GM23338 (cell line): ENCODE measurements at regions not wholly inside any gene's neighbourhood (a gene's known extent, or its start where the extent isn't known, plus 50 kb on each side); places are given as distances from the start of the nearest gene placed in this dataset.

ENCODE experiments used
- ATAC-seq: fragments of 200-7000 bp; cut with Tn5 transposase; 3 replicates; pipeline ENCODE4 v1.9.1; 2020
- DNase-seq: peaks from one replicate; pipeline ENCODE4 v3.0.0-alpha.2; 2015; ENCODE audit warnings: low spot score
- H2AFZ ChIP-seq: fragments of 200-600 bp; sonication (generic); 2 replicates; pipeline ENCODE4 v1.8.0; 2016; ENCODE audit warnings: antibody characterized with exemption, mild to moderate bottlenecking, moderate library complexity
- H3F3A ChIP-seq: fragments of 200-600 bp; sonication (generic); replicated peaks from 2 replicates; pipeline ENCODE4 v1.8.0; 2017; ENCODE audit warnings: antibody characterized with exemption, mixed run types, low read depth
- H3K27ac ChIP-seq: fragments of 200-600 bp; sonication (generic); 2 replicates; pipeline ENCODE4 v1.6.1; 2016; ENCODE audit warnings: low read depth
- H3K27me3 ChIP-seq: fragments of 200-600 bp; sonication (generic); 2 replicates; pipeline ENCODE4 v1.8.0; 2016; ENCODE audit warnings: mild to moderate bottlenecking, mixed run types, moderate library complexity; ENCODE audit not compliant: insufficient read depth
- H3K36me3 ChIP-seq: fragments of 200-600 bp; sonication (generic); 2 replicates; pipeline ENCODE4 v1.8.0; 2016; ENCODE audit warnings: mild to moderate bottlenecking; ENCODE audit not compliant: insufficient read depth
- H3K4me1 ChIP-seq: fragments of 200-600 bp; sonication (generic); 2 replicates; pipeline ENCODE4 v1.8.0; 2016; ENCODE audit warnings: mild to moderate bottlenecking, moderate library complexity; ENCODE audit not compliant: insufficient read depth
- H3K4me2 ChIP-seq: fragments of 200-600 bp; sonication (generic); 2 replicates; pipeline ENCODE4 v1.7.1; 2017; ENCODE audit warnings: mixed run types
- H3K4me3 ChIP-seq: fragments of 200-600 bp; sonication (generic); 2 replicates; pipeline ENCODE4 v1.6.1; 2016; ENCODE audit warnings: mixed run types
- H3K79me2 ChIP-seq: fragments of 200-600 bp; sonication (generic); replicated peaks from 2 replicates; pipeline ENCODE4 v1.8.0; 2017; ENCODE audit warnings: mild to moderate bottlenecking; ENCODE audit not compliant: insufficient read depth
- H3K9me2 ChIP-seq: fragments of 200-600 bp; sonication (generic); 2 replicates; pipeline ENCODE4 v1.8.0; 2017; ENCODE audit not compliant: insufficient read depth
- H4K20me1 ChIP-seq: fragments of 200-600 bp; sonication (generic); replicated peaks from 2 replicates; pipeline ENCODE4 v1.8.0; 2017; ENCODE audit warnings: mild to moderate bottlenecking; ENCODE audit not compliant: insufficient read depth
- H3K27ac Mint-ChIP-seq: 2 replicates; pipeline ENCODE4 v1.8.0; 2020; ENCODE audit warnings: inconsistent platforms, mild to moderate bottlenecking, moderate library complexity, mixed read lengths
- H3K27me3 Mint-ChIP-seq: 3 replicates; pipeline ENCODE4 v1.8.0; 2022; ENCODE audit warnings: low read depth, mild to moderate bottlenecking, moderate library complexity, mixed read lengths, inconsistent platforms; ENCODE audit not compliant: insufficient read depth, poor library complexity
- H3K36me3 Mint-ChIP-seq: 3 replicates; pipeline ENCODE4 v1.8.0; 2021; ENCODE audit warnings: low read depth, mild to moderate bottlenecking, inconsistent platforms, moderate library complexity, mixed read lengths
- H3K4me1 Mint-ChIP-seq: 3 replicates; pipeline ENCODE4 v1.8.0; 2020; ENCODE audit warnings: mild to moderate bottlenecking, inconsistent platforms, mixed read lengths
- H3K4me3 Mint-ChIP-seq: 3 replicates; pipeline ENCODE4 v1.8.0; 2021; ENCODE audit warnings: moderate library complexity, mild to moderate bottlenecking, inconsistent platforms, mixed read lengths
- H3K9me3 Mint-ChIP-seq: 3 replicates; pipeline ENCODE4 v1.8.0; 2020; ENCODE audit warnings: moderate library complexity, mild to moderate bottlenecking, inconsistent platforms, mixed read lengths
- CREB1 ChIP-seq: fragments of 250-450 bp; sonication (Bioruptor Pico); IDR thresholded peaks from 2 replicates; pipeline ENCODE4 v1.5.0; 2020; ENCODE audit warnings: low read depth, mild to moderate bottlenecking, moderate library complexity
- CTCF ChIP-seq, 2 experiments: fragments of 200-600 bp in 1 of 2; sonication (generic) in 1 of 2; conservative IDR thresholded peaks; 2 replicates each; pipeline versions ENCODE4 v1.5.1 to v1.6.1; 2016 to 2017; ENCODE audit warnings: antibody characterized with exemption in 2 of 2, low read depth in 2 of 2, mild to moderate bottlenecking in 2 of 2, moderate library complexity in 1 of 2
- EZH2 ChIP-seq: fragments of 200-600 bp; sonication (generic); IDR thresholded peaks from one replicate; pipeline ENCODE4 v1.8.0; 2017; ENCODE audit warnings: antibody characterized with exemption, mild to moderate bottlenecking, low read depth; ENCODE audit not compliant: unreplicated experiment
- EZH2phosphoT487 ChIP-seq: fragments of 200-600 bp; sonication (generic); IDR thresholded peaks from one replicate; pipeline ENCODE4 v1.8.1; 2018; ENCODE audit warnings: antibody characterized with exemption; ENCODE audit not compliant: unreplicated experiment
- JUNB ChIP-seq: IDR thresholded peaks from one replicate; pipeline ENCODE4 v1.6.1; 2016; ENCODE audit warnings: antibody characterized with exemption; ENCODE audit not compliant: unreplicated experiment
- NANOG ChIP-seq: IDR thresholded peaks from 2 replicates; pipeline ENCODE4 v1.6.1; 2016; ENCODE audit warnings: antibody characterized with exemption, borderline replicate concordance
- POLR2AphosphoS5 ChIP-seq: IDR thresholded peaks from 2 replicates; pipeline ENCODE4 v1.6.1; 2016; ENCODE audit warnings: antibody characterized with exemption, low read depth
- REST ChIP-seq: IDR thresholded peaks from one replicate; pipeline ENCODE4 v1.6.1; 2018; ENCODE audit warnings: antibody characterized with exemption; ENCODE audit not compliant: unreplicated experiment
- ZNF114 ChIP-seq: fragments of 250-450 bp; sonication (Bioruptor Pico); IDR thresholded peaks from 2 replicates; pipeline ENCODE4 v1.5.0; 2020; ENCODE audit warnings: mild to moderate bottlenecking, moderate library complexity
- ZNF331 ChIP-seq: fragments of 250-450 bp; sonication (Bioruptor Pico); IDR thresholded peaks from 2 replicates; pipeline ENCODE4 v1.5.0; 2020; ENCODE audit warnings: low read depth, mild to moderate bottlenecking, moderate library complexity
- TF ChIP-seq, protein P1 (sequence below): fragments of 250-450 bp; sonication (Bioruptor Pico); IDR thresholded peaks from 2 replicates; pipeline ENCODE4 v1.5.0; 2020; ENCODE audit warnings: mild to moderate bottlenecking, moderate library complexity

DNA sequence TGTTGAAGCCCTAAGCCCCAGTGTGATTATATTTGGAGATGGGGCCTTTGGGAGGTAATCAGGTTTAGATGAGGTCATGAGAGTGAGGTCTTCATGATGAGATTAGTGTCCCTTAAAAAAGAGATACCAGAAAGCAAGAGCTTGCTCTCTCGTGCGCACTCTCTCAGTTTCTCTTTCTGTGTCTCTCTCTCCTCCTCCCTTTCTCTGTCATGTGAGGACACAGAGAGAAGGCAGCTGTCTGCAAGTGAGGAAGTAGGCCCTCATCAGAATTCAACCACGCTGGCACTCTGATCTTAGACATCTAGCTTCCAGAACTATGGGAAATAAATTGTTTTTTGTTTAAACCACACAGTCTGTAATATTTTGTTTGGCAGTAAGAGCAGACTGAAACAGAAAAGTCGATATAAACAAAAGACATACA lies 180.5 kb downstream of the IBTK start (continued):
- TF ChIP-seq, protein P1, sequence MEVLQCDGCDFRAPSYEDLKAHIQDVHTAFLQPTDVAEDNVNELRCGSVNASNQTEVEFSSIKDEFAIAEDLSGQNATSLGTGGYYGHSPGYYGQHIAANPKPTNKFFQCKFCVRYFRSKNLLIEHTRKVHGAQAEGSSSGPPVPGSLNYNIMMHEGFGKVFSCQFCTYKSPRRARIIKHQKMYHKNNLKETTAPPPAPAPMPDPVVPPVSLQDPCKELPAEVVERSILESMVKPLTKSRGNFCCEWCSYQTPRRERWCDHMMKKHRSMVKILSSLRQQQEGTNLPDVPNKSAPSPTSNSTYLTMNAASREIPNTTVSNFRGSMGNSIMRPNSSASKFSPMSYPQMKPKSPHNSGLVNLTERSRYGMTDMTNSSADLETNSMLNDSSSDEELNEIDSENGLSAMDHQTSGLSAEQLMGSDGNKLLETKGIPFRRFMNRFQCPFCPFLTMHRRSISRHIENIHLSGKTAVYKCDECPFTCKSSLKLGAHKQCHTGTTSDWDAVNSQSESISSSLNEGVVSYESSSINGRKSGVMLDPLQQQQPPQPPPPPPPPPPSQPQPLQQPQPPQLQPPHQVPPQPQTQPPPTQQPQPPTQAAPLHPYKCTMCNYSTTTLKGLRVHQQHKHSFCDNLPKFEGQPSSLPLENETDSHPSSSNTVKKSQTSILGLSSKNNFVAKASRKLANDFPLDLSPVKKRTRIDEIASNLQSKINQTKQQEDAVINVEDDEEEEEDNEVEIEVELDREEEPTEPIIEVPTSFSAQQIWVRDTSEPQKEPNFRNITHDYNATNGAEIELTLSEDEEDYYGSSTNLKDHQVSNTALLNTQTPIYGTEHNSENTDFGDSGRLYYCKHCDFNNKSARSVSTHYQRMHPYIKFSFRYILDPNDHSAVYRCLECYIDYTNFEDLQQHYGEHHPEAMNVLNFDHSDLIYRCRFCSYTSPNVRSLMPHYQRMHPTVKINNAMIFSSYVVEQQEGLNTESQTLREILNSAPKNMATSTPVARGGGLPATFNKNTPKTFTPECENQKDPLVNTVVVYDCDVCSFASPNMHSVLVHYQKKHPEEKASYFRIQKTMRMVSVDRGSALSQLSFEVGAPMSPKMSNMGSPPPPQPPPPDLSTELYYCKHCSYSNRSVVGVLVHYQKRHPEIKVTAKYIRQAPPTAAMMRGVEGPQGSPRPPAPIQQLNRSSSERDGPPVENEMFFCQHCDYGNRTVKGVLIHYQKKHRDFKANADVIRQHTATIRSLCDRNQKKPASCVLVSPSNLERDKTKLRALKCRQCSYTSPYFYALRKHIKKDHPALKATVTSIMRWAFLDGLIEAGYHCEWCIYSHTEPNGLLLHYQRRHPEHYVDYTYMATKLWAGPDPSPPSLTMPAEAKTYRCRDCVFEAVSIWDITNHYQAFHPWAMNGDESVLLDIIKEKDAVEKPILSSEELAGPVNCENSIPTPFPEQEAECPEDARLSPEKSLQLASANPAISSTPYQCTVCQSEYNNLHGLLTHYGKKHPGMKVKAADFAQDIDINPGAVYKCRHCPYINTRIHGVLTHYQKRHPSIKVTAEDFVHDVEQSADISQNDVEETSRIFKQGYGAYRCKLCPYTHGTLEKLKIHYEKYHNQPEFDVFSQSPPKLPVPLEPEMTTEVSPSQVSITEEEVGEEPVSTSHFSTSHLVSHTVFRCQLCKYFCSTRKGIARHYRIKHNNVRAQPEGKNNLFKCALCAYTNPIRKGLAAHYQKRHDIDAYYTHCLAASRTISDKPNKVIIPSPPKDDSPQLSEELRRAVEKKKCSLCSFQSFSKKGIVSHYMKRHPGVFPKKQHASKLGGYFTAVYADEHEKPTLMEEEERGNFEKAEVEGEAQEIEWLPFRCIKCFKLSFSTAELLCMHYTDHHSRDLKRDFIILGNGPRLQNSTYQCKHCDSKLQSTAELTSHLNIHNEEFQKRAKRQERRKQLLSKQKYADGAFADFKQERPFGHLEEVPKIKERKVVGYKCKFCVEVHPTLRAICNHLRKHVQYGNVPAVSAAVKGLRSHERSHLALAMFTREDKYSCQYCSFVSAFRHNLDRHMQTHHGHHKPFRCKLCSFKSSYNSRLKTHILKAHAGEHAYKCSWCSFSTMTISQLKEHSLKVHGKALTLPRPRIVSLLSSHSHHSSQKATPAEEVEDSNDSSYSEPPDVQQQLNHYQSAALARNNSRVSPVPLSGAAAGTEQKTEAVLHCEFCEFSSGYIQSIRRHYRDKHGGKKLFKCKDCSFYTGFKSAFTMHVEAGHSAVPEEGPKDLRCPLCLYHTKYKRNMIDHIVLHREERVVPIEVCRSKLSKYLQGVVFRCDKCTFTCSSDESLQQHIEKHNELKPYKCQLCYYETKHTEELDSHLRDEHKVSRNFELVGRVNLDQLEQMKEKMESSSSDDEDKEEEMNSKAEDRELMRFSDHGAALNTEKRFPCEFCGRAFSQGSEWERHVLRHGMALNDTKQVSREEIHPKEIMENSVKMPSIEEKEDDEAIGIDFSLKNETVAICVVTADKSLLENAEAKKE (CRISPR knock-in tag): no peak
- no peak for TF ChIP-seq CREB1 (CRISPR knock-in tag)
- no peak for TF ChIP-seq REST

- Histone ChIP-seq H3K27ac (no peak overlapping the region), H3F3A (no peaks in the 10 kb centered on the region), H3K4me1 (no peaks in the 10 kb centered on the region), H3K4me2 (no peak overlapping the region), H4K20me1 (no peaks in the 10 kb centered on the region), H3K9me2 (peaks cover 13% of the 10 kb centered on the region), H3K79me2 (no peaks in the 10 kb centered on the region), H3K27me3 (no peaks in the 10 kb centered on the region), H3K36me3 (no peaks in the 10 kb centered on the region), H2AFZ (no peak overlapping the region), H3K4me3 (no peak overlapping the region)
- Mint-ChIP-seq H3K27ac (no peak overlapping the region), H3K27me3 (no peaks in the 10 kb centered on the region), H3K4me3 (no peak overlapping the region), H3K4me1 (no peaks in the 10 kb centered on the region), H3K9me3 (no peaks in the 10 kb centered on the region), H3K36me3 (no peaks in the 10 kb centered on the region)
- no peak for ATAC-seq
- no peak for DNase-seq
- no peak for TF ChIP-seq POLR2AphosphoS5
- TF ChIP-seq JUNB: no peak
- TF ChIP-seq ZNF331 (CRISPR knock-in tag): no peak
- no peak for TF ChIP-seq ZNF114 (CRISPR knock-in tag)
- TF ChIP-seq CTCF (conservative IDR thresholded peaks at IDR 0.05; ENCODE audit: low read depth in 2 of 2): no peak
- TF ChIP-seq REST: no peak
- TF ChIP-seq EZH2: no peak
- TF ChIP-seq EZH2phosphoT487: no peak
- no peak for TF ChIP-seq NANOG
These were observed 181.3 kb downstream of the IBTK start for GRCh38 chr6:82066196-82066595.
